ENCODE measurements at regions not wholly inside any gene's neighbourhood (a gene's known extent, or its start where the extent isn't known, plus 50 kb on each side); places are given as distances from the start of the nearest gene placed in this dataset.
"Not testable (repeated sequence)": the region's sequence is repeated elsewhere in the genome, so short reads cannot be mapped to it uniquely, and the experiment has no call there.

DNA sequence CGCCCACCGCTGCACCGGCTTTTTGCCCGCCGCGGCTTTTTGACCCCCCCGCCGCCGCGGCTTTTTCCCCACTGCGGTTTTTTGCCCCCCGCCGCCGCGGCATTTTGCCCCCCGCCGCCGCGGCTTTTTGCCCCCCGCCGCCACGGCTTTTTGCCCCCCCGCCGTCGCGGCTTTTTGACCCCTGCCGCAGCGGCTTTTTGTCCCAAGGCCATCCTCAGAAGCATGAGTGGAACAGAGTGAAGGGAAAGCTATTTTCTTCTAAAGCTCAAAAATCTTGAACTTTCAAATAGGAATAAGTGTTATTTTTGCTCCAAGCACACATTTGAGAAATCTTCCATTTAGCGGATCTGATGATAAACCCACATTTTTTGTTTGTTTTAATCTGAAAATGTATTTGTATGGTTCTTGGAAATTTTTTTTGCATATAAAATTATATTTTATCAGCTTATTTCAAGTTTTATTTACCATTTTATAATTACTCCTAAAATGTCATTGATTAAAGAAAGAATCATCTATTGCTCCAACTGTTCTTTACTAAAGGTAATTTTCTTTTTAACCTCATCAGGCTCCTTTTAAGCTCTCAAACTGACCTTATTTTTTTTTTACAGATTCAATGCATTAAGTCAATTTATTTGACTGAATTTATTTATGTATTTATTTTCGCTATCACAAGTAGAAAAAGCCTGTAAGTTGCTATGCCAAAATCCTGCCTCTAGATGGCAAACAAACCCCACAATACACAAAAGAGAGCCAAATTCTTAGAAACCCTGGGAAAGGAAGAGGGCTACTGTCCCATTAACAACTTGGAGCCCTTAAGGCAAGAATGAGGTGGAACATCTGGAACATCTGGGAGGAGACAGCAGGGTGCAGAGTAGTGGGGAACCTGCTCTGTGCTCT, 460.3 kb downstream of the ZNF33B start:
- peak; percentile 3 for DNase-seq

DNA sequence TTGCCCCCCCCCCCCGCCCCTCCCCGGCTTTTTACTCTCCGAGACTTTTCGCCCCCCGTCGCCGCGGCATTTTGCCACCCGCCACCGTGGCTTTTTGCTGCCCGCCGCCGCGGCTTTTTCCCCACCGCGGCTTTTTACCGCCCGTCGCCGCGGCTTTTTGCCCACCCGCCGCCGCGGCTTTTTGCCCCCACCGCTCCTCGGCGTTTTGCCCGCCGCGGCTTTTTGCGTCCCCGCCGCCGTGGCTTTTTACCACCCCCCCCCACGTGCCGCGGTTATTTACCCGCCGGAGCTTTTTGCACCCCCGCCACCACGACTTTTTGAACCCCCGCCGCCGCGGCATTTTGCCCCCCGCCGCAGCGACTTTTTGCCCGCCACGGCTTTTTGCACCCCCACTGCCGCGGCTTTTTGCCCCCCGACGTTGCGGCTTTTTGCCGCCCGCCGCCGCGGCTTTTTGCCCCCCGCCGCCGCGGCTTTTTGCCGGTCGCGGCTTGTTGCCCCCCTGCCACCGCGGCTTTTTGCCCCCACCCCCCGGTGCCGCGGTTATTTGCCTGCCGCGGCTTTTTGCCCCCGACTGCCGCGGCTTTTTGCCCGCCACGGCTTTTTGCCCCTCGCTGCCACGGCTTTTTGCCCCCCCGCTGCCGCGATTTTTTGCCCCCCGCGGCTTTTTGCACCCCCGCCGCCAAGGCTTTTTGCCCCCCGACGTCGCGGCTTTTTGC, 461.1 kb downstream of the ZNF33B start:
- peak; percentile 2 for DNase-seq

DNA sequence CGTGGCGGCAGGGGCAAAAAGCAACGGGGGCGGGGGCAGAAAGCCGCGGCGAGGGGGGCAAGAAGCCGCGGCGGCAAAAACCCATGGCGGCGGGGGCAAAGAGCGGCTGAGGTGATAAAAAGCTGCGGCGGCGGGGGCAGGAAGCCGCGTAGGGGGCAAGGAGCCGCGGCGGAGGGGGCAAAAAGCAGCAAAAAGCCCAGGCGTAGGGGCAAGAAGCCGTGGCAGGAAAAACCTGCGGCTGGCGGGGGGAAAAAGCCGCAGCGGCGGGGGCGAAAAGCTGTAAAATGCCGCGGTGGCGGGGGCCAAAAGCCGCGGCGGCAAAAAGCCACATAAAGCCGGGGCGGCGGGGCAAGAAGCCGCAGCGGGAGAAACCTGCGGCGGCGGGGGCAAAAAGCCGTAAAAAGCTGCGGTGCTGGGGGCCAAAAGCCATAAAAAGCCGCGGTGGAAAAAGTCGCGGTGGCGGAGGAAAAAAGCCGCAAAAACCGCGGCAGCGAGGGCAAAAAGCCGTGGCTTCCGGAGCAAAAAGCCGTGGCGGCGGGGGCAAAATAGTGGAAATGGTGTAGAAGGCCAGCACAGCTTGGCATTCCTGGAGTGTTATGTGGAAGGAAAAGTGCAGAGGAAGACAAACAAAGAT, 487.8 kb downstream of the ZNF33B start:
- DNase-seq, result no peak

DNA sequence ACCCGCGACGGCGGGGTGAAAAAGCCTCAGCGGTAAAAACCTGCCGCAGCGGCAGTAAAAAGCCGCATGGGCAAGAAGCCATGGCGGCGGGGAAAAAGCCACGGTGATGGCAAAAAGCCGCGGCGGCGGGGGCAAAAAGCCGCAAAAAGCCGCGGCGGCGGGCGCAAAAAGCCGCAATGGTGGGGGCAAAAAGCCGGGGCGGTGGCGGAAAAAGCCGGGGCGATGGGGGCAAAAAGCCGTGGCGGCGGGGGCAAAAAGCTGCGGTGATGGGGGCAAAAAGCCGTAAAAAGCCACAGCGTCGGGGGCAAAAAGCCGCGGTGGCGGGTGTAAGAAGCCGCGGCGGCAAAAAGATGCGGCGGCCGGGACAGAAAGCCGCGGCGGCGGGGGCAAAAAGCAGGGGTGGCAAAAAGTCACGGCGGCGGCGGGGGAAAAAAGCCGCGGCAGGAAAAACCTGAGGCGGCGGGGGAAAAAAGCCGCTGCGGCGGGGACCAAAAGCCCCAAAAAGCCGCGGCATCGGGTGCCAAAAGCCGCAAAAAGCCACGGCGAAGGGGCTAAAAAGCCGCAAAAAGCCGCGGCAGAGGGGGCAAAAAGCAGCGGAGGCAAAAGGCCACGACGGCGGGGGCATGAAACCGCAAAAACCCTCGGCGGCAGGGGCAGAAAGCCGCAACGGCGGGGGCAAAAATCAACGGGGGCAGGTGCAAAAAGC, 488.5 kb downstream of the ZNF33B start:
- DNase-seq, result no peak

DNA sequence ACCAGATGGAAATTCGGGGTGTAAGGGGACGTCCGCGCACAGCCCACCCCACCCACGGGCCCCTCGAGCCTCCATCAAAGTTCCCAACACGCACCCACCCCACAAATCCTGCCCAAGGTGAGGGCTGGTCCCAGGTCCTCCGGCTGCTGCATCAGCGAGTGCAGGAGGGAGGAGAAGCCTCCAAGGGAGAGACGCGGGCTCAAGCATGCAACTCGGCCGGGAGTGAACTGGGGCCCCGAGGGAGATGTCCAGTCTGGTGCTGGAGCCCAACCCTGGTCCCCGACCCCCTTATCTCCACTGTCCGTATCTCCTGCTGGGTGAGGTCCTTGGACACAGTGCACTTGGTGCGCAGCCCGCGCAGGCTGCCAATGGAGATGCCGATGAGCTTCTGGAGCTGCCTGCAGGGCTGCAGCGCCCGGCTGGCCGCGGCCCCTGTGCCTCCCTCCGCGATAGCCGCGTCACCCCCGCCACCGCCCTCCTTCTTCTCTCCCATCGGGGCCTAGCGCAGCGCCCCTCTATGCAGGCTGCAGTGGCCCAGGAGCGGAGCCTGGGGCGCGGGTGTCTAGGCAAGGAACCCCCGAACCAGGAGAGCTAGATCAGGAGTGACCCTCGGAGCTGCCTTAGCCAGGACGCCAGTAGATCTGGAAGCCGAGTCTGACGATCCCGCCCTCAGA, 489.2 kb downstream of the ZNF33B start:
- DNase-seq, result no peak

DNA sequence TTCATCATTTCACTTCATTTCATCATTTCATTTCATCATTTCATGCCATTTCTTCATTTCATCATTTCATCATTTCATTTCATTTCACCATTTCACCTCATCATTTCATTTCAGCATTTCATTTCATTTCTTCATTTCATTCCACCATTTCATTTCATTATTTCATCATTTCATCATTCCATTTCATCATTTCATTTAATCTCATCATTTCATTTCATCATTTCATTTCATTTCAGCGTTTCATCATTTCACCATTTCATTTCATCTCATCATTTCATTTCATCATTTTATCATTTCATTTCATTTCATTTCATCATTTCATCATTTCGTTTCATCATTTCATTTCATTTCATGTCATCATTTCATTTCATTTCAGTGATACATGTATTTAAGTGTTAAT, 492.2 kb downstream of the ZNF33B start:
- DNase-seq, result not testable (repeated sequence)

GRCh38 chr10:42138023-42138422, 500.3 kb downstream of the ZNF33B start:
- not testable (repeated sequence) for DNase-seq

DNA sequence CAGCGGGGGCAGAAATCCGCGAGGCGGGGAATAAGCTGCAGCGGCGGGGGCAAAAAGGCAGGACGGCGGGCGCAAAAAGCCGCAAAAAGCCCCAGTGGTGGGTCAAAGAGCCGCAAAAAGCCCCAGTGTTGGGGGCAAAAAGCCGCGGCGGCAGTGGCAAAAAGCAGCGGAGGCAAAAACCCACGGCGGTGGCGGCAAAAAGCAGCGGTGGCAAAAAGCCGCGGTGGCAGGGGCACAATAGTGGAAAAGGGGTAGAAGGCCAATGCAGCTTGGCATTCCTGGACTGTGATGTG, 525.3 kb downstream of the ZNF33B start:
- DNase-seq, result no peak

DNA sequence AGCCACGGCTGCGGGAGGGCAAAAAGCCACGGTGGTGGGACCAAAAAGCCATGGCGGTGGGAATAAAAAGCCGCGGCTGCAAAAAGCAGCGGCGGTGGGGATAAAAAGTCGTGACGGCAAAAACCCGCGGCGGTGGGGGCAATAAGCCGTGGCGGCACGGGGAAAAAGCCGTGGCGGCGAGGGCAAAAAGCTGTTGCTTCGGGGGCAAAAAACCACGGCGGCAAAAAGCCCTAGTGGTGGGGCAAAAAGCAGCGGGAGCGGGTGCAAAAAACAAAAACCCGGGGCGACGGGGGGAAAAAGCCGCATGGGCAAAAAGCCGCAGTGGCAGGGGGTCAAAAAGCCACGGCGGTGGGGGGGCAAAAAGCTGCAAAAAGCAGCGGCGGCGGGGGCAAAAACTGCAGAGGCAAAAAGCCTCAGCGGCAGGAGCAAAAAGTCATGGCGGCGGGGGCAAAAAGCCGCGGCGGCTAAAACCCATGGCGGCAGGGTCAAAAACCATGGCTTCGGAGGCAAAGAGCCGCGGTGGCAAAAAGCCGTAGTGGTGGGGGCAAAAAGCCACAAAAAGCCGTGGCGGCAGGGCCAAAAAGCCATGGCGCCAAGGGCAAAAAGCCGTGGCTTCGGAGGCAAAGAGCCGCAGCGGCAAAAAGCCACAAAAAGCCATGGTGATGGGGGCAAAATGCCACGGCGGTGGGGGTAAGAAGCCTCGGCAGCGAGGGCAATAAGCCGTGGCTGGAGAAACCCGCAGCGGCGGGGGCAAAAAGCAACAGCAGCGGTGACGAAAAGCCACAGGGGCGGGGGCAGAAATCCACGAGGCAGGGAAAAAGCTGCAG, 525.8 kb downstream of the ZNF33B start:
- DNase-seq, result no peak

DNA sequence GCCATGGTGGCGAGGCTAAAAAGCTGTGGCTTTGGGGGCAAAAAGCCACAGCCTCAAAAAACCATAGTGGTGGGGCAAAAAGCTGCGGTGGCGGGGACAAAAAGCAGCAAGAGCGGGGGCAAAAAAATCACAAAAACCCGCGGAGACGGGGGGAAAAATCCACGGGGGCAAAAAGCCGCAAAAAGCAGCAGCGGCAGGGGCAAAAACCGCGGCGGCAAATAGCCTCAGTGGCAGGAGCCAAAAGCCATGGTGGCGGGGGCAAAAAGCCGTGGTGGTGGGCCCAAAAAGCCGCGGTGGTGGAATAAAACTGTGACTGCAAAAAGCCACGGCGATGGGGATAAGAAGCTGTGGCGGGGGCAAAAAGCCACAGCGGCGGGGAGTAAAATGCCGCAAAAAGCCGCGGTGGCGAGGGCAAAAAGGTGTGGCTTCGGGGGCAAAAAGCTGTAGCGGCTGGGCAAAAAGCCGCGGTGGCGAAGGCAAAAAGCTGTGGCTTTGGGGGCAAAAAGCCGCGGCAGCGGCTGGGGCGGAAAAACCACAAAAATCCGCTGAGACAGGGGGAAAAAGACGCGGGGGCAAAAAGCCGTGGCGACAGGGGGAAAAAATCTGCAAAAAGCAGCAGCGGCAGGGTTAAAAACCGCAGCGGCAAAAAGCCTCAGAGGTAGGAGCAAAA, 526.6 kb downstream of the ZNF33B start:
- DNase-seq, result no peak

GRCh38 chr10:42111076-42111475, 527.3 kb downstream of the ZNF33B start:
- no peak for DNase-seq
